ENCODE measurements at regions not wholly inside any gene's neighbourhood (a gene's known extent, or its start where the extent isn't known, plus 50 kb on each side); places are given as distances from the start of the nearest gene placed in this dataset.
"Not testable (repeated sequence)": the region's sequence is repeated elsewhere in the genome, so short reads cannot be mapped to it uniquely, and the experiment has no call there.

GRCh38 chr2:155546721-155547555 lies 785.6 kb downstream of the NR4A2 start:
- Histone ChIP-seq H3K4me3 (ENCODE audit: low read length) (no peak overlapping the region), H3K9ac (ENCODE audit: low read length) (no peak overlapping the region), H3K4me2 (ENCODE audit: low read length) (no peak overlapping the region), H3K9me3 (ENCODE audit: insufficient read depth, low read length) (no peaks in the 10 kb centered on the region), H4K20me1 (ENCODE audit: insufficient read depth, low read length) (no peaks in the 10 kb centered on the region), H3K27me3 (ENCODE audit: low read depth, low read length) (no peaks in the 10 kb centered on the region), H3K79me2 (ENCODE audit: low read length) (no peaks in the 10 kb centered on the region), H2AFZ (ENCODE audit: low read depth, low read length) (peak overlapping the region; percentile 82), H3K27ac (ENCODE audit: low read length) (no peak overlapping the region), H3K4me1 (ENCODE audit: low read length) (no peaks in the 10 kb centered on the region), H3K36me3 (replicated peaks; ENCODE audit: low read depth, low read length) (no peaks in the 10 kb centered on the region)
- TF ChIP-seq CTCF (IDR thresholded peaks at IDR 0.05; ENCODE audit: low read depth, low read length) (no peak), EZH2phosphoT487 (IDR thresholded peaks at IDR 0.05; ENCODE audit: low read depth) (no peak)

GRCh38 chr2:155539028-155539427 lies 793.5 kb downstream of the NR4A2 start:
- H3K4me1 ChIP-seq (ENCODE audit: low read length); H3K9ac ChIP-seq (ENCODE audit: low read length); H3K4me3 ChIP-seq (ENCODE audit: low read length); H3K79me2 ChIP-seq (ENCODE audit: low read length); H3K9me3 ChIP-seq (ENCODE audit: insufficient read depth, low read length); H3K4me2 ChIP-seq (ENCODE audit: low read length); H3K27me3 ChIP-seq (ENCODE audit: low read depth, low read length); H4K20me1 ChIP-seq (ENCODE audit: insufficient read depth, low read length); H2AFZ ChIP-seq (ENCODE audit: low read depth, low read length); H3K27ac ChIP-seq (ENCODE audit: low read length); H3K36me3 ChIP-seq (replicated peaks; ENCODE audit: low read depth, low read length): not testable (repeated sequence)

GRCh38 chr2:155528034-155528433 lies 804.5 kb downstream of the NR4A2 start:
- no peak overlapping the region for H3K9ac ChIP-seq (ENCODE audit: low read length)
- TF ChIP-seq CTCF (IDR thresholded peaks at IDR 0.05; ENCODE audit: low read depth, low read length) = no peak
- TF ChIP-seq EZH2phosphoT487 (IDR thresholded peaks at IDR 0.05; ENCODE audit: low read depth) = no peak
- H4K20me1 ChIP-seq (ENCODE audit: insufficient read depth, low read length) = no peaks in the 10 kb centered on the region
- H3K27me3 ChIP-seq (ENCODE audit: low read depth, low read length) = no peaks in the 10 kb centered on the region
- H3K79me2 ChIP-seq (ENCODE audit: low read length) = no peaks in the 10 kb centered on the region
- no peaks in the 10 kb centered on the region for H3K36me3 ChIP-seq (replicated peaks; ENCODE audit: low read depth, low read length)
- no peak overlapping the region for H2AFZ ChIP-seq (ENCODE audit: low read depth, low read length)
- H3K27ac ChIP-seq (ENCODE audit: low read length) = no peak overlapping the region
- H3K9me3 ChIP-seq (ENCODE audit: insufficient read depth, low read length) = no peaks in the 10 kb centered on the region
- no peak overlapping the region for H3K4me3 ChIP-seq (ENCODE audit: low read length)
- H3K4me1 ChIP-seq (ENCODE audit: low read length) = no peaks in the 10 kb centered on the region
- H3K4me2 ChIP-seq (ENCODE audit: low read length) = no peak overlapping the region

- H4K20me1 ChIP-seq (ENCODE audit: insufficient read depth, low read length) = no peaks in the 10 kb centered on the region
- TF ChIP-seq EZH2phosphoT487 (IDR thresholded peaks at IDR 0.05; ENCODE audit: low read depth) = no peak
- TF ChIP-seq CTCF (IDR thresholded peaks at IDR 0.05; ENCODE audit: low read depth, low read length) = no peak
- H3K4me3 ChIP-seq (ENCODE audit: low read length) = no peak overlapping the region
- H3K36me3 ChIP-seq (replicated peaks; ENCODE audit: low read depth, low read length) = no peaks in the 10 kb centered on the region
- no peaks in the 10 kb centered on the region for H3K9me3 ChIP-seq (ENCODE audit: insufficient read depth, low read length)
- H2AFZ ChIP-seq (ENCODE audit: low read depth, low read length) = no peak overlapping the region
- H3K27me3 ChIP-seq (ENCODE audit: low read depth, low read length) = no peaks in the 10 kb centered on the region
- H3K9ac ChIP-seq (ENCODE audit: low read length) = no peak overlapping the region
- no peak overlapping the region for H3K27ac ChIP-seq (ENCODE audit: low read length)
- no peaks in the 10 kb centered on the region for H3K79me2 ChIP-seq (ENCODE audit: low read length)
- H3K4me1 ChIP-seq (ENCODE audit: low read length) = no peaks in the 10 kb centered on the region
- no peak overlapping the region for H3K4me2 ChIP-seq (ENCODE audit: low read length)
These were observed 807.3 kb downstream of the NR4A2 start for GRCh38 chr2:155525199-155525598.
